ENCODE measurements at regions not wholly inside any gene's neighbourhood (a gene's known extent, or its start where the extent isn't known, plus 50 kb on each side); places are given as distances from the start of the nearest gene placed in this dataset.

- Histone ChIP-seq H3K4me3 (no peak overlapping the region), H3K27me3 (no peaks in the 10 kb centered on the region), H3K9me3 (replicated peaks in 1 of 3) (no peaks in the 10 kb centered on the region), H3K36me3 (replicated peaks in 1 of 2) (no peaks in the 10 kb centered on the region), H3K27ac (no peak overlapping the region), H3K4me1 (replicated peaks in 1 of 2) (peaks cover 15 to 30% of the 10 kb centered on the region in 2 donors)
- DNase-seq, result no peak
- intact Hi-C loops (cut with DNase I), result no loop called here
- TF ChIP-seq POLR2A (IDR thresholded peaks at IDR 0.05), result no peak
- no peak for TF ChIP-seq CTCF (IDR thresholded peaks at IDR 0.05)
- WGBS, 4 donors, result 83 to 90% (median 85%) methylated on average over 1 of the region's 1 CpG
These were observed 51.1 kb upstream of the FRMD6 start for GRCh38 chr14:51600658-51601057.

Small RNA genes lying in the stretch of these regions (small RNA-seq; reads per million reads assigned to genes)
- 0 reads per million in 2 donors for gene RNU6-1291P

Measured in adrenal gland (tissue), 9 donors.